Tongue (tissue), 1 donor: ENCODE measurements at regions not wholly inside any gene's neighbourhood (a gene's known extent, or its start where the extent isn't known, plus 50 kb on each side); places are given as distances from the start of the nearest gene placed in this dataset.
"Not testable (repeated sequence)": the region's sequence is repeated elsewhere in the genome, so short reads cannot be mapped to it uniquely, and the experiment has no call there.

Experiments
- DNase-seq: peaks from one replicate; pipeline ENCODE4 v3.0.0-alpha.2; 2015

DNA sequence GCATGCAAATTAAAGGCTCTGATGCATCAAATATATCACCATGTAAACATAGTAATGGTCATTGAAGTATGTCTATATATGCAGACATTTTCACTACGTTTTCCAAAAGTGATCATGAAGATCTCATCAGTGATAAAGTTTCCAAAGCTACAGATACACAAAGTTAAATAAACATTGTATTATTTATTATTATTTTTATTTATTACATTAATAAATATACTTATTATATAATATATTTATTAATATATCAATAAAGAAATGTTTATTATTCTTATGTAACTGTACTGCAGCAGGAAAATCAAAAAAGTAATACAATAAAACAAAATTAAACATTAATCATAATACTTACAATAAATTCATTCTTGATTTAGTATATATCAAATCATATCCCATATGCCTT lies 791.2 kb downstream of the GBE1 start:
- DNase-seq, result no peak

DNA sequence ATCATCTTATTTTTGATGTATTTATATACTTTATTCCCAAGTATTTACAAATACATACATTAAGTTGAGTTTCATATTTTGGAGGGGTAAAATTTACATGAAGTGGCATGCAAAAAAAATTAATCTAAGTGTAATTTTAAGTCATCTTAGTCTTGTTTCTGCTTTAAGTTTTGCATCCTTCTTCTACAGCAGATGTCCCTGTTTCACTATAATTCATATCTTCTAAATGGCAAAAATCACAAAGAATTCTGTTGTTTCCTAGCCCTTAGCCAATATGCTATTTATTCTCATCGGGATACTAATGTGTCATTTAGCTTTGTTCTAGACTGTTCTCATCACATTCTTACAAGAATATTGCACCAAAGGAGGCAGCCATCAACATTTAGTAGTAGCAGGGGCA lies 831.9 kb downstream of the GBE1 start:
- DNase-seq, result no peak

DNA sequence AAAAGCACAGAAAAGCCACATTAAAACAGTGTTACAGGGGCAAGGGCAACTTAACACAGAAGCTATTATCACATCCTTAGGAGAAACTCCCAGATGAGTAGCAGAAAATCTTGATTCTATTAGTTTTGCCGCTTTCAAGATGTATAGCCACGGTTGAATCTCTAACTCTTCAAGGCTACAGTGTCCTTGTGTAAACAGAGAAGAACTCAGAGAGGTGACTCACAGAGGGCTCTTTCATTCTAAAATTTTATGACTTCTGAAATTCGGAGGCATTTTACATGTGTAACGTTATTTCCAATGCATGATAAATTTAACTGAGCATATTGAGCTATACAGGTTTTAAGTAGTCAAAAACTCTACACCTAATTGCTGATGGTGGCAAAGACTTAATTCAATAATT lies 846.6 kb downstream of the GBE1 start:
- DNase-seq, result no peak

DNA sequence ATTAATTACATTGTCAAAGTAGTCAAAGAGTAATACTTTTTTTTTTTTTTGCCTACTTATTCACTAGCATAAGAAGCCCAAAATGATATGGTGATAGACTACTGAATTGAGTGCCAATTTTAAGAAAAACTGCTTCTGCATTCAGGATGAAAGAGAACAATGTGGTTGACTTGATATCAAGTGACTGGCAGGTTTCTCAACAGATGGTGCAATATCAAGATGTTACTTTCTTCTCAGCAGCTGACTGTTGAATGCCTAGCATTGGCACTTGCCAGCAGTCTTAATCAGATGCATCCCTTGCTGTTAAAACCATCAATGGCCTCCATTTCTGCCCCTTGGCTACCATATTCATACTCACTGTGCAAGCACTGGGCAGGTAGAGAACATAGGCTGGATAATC lies 863.2 kb downstream of the GBE1 start:
- no peak for DNase-seq

DNA sequence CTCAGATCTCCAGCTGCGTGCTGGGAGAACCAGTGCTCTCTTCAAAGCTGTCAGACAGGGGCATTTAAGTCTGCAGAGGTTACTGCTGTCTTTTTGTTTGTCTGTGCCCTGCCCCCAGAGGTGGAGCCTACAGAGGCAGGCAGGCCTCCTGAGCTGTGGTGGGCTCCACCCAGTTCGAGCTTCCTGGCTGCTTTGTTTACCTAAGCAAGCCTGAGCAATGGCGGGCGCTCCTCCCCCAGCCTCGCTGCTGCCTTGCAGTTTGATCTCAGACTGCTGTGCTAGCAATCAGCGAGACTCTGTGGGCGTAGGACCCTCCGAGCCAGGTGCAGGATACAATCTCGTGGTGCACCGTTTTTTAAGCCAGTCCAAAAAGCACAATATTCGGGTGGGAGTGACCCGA lies 864.4 kb downstream of the GBE1 start:
- not testable (repeated sequence) for DNase-seq

DNA sequence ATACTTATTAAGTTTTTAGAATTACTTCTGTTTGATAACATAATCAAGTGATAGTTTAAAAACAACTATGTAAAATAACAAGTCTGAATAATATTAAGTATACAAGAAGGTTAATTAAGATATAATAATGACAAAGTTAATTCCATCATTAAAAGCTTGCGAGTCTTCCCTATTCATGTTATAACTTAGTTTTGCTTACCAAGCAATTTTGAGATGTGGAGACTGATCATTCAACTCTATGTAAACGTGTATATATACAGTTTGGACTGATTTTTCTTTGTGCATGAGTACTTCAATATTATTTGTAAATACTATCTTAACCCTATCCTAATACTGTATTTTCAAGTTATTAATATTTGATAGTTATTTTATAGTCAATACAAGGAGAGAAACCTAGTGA lies 870.9 kb downstream of the GBE1 start:
- no peak for DNase-seq

DNA sequence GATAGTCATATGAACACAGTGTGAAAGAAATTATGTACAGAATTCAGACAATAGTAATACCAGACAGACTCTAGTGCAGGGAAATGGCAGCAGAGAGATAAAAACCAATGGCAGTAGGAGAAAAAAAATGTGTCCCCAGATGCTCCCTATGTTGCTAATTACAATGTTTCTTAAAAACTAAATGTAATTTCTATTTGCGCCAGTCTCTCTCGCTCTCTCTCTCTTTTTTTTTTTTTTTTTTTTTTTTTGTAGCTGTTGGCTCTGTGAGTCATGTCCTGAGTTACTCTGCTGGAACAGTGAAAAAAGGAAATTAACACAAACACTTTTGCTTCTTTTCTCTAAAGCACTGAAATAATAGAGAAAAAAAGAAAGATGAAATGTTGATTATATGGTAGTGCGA lies 871.9 kb downstream of the GBE1 start:
- no peak for DNase-seq

DNA sequence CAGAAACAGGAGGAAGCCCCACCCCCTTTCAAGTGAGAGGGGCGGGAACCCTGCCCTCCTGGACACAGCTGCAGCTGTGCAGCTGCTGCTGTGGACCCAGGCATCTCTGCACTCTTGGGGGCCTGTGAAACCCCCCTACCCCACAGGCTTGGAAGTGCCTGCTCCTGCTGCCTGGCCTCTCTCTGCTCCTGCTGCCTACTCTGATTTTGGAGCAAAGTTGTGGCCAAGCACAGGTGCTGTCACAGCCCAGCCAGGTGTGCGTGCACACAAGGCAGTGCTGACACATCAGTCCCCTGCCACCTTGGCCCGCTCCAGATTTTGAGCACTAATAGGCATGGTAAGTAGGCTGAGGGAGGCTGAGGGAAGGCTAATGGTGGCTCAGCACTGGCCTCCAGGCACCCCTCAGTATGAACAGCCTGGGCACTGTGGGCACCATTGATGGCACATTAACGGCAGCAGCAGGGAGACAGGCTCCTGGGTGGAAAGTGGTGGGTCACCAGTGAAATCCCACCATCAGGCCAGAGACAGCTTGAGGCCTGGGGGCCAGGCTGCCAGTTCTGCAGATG lies 890.9 kb downstream of the GBE1 start:
- no peak for DNase-seq

DNA sequence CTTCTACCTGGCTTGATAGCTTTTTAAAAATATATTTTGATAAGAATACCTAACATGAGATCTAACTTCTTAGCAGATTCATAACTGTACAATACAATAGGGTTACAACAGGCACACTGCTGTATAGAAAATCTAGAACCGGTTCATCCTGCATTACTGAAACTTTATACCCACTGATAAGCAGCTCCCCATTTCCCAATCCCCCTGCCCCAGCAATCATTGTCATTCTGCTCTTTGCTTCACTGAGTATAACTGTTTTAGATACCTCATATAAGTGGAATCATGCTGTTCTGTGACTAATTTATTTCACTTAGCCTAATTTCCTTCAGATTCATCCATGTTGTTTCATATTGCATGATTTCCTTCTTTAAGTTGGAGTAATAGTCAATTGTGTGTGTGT lies 906.0 kb downstream of the GBE1 start:
- DNase-seq, result no peak

DNA sequence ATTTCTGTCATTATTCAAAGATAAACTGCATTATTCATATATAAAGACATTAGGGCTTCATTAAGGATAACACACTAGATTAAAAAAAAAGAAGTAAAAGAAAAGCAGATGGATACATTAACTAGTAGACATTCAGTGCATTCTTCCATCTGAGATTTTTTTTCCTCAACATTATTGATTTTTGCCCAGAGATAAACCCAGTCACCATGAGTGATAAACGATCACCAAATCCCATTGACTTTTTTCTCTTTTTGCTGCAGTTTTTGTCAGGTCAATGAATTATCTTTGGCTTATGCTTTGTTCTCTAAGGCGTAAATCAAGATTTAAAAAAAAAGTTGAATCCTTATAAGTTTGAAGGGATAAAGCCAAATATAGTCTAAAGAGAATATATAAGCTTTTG lies 925.0 kb downstream of the GBE1 start:
- DNase-seq, result no peak

DNA sequence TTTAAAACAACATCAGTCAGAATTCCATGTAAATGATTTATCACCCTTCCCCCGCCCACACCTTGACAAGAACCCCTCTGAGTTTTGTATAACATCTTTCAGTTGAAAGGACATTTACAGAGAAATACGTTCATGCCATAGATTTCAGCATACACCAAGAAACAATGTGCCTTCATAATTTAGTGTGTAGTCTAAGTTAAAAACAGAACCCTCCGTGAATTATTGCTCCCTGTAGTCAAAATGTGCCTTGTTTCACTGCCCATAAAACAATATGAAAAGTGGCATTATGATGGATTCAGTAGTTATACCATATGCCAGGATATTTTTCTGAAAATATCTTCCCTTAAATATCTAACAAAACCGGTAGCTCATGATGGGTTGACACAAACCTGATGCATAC lies 953.9 kb downstream of the GBE1 start:
- no peak for DNase-seq

DNA sequence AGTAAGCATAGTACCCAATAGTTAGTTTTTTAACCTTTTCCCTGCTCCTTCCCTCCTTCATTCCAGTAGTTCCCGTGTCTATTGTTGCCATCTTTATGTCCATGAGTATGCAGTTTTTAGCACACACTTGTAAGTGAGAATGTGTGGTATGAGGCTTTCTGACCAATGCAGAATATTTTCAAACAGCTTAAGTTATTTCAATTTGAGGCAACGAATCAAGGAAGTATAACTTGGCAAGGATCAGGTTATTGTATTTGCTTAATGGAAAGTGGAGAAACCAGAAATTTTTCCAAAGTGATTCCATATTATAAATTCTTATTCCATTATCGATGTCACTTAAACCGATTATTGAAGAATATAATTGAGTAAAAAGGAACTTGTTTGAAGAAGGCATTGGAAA lies 954.8 kb downstream of the GBE1 start:
- DNase-seq, result no peak

DNA sequence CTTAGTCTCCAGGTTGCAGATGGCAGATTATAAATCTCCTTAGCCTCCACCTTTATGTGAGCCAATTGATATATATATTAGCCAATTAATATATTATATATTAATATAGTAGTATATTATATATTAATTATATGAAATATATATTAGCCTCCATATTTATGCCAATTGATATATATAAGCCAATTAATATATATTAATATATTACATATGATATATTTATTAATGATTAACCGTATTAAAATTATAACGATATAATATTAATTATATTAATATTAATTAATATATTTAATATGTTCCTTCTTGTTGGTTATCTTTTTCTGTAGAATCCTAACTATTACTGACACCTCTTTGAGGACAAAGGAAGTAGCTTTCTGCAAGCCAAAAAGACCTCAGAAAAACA lies 972.5 kb downstream of the GBE1 start:
- no peak for DNase-seq

DNA sequence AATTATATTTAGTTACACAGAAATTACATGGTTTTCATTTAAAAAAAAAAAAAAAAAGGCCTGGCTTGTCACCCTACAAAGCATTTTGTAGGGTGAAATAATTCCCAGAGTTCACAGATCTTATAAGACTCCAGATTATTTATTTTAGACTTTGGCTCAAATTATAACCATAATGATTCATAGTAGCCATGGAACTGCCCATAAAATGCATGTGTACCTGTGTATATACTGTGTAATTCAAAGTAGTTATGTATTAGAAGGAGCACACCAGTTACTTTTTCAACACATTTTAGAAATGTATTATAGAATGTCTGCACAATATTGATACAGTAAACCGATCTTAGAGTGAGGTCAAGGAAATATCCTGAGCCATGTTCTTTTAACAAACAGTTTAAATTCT lies 975.6 kb downstream of the GBE1 start:
- no peak for DNase-seq

DNA sequence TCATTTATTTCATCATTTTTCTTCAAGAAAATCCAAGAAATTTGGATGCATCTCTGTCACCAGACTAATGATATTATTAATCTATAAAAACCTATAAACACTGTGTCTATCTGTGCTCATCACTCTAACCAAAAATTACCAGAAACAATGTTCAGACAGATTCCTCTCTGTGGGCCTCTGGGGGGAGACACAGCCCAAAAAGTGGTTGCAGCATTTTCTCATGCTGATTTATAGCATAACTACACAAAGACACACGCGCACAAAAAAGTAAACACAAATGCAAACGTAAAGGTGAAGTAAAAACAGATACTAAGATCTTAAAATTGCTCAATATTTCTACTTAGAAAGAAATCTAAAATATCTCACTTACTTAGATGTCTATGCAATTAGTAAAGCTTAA lies 976.0 kb downstream of the GBE1 start:
- DNase-seq, result peak; percentile 17

DNA sequence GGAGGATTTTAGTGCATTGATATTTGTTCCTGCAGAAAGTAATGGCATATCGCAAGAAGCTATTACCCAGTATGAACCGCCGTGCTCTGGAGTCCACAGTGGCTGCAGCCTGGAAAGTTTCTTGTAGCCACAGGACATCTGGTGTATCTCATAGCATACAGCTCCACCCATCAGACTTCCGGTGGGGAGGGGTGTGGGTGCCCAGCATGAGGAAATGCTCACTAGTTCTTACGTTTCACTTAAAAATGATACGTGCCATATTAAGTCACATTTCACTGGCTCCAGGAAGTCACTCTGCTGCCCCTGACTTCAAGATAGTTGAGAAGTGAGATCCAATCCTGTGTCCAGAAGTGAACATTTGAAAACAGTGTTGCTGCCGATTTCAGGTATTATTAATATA lies 990.4 kb downstream of the GBE1 start:
- peak; percentile 19 for DNase-seq

DNA sequence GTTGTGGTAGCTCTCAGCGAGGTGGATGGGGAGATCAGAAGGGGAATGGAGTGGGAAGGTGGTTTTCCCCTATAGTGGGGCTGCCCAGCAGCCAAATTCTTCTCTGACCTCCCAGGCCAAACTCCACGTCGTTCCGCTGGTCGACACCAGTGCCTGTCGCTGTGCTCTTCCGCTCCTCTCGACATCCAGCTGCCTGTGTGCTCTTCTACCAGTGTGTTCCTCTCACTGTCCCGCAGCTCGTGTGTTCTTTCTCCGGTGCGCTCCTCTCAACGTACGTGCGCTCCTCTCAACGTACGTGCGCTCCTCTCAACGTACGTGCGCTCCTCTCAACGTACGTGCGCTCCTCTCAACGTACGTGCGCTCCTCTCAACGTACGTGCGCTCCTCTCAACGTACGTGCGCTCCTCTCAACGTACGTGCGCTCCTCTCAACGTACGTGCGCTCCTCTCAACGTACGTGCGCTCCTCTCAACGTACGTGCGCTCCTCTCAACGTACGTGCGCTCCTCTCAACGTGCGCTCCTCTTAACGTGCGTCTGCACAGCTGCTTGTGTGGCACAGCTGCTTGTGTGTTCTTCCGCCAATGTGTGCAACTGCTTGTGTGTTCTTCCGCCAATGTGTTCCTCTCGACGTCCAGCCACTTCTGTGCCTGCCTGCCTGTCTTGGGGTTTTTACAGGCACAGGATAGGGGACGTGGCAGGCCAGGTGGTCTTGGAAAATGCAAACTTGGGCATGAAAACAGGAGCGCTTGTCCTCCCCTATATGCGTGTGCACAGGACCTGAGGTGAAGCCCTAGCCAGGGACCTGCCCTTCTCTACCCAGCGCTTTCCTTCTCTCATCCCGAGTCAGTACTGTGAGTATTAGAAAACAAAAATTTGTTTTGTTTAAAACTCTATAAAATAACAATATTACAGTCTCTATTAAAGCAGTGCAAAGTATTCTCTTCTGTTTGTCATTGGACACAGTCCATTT lies 991.1 kb downstream of the GBE1 start:
- no peak for DNase-seq

DNA sequence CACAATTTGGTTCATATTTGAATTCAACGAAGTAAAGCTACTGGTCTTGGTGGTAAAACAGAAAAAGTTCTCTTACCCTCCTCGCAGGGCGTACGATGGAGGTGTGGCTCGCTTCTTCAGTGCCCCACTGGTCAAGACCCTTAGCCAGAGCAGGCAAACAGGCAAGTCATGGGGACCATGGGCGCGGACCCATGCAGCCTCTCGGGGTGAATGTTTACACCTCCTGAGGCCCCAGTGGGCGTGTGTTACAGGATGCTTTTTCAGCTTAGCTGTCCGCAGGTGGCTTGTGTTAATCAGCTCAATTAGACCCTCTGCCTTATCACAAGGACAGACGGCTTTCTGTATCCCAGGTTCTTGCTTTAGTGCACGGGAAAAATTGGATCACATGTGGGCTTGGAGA lies 991.8 kb downstream of the GBE1 start:
- no peak for DNase-seq

DNA sequence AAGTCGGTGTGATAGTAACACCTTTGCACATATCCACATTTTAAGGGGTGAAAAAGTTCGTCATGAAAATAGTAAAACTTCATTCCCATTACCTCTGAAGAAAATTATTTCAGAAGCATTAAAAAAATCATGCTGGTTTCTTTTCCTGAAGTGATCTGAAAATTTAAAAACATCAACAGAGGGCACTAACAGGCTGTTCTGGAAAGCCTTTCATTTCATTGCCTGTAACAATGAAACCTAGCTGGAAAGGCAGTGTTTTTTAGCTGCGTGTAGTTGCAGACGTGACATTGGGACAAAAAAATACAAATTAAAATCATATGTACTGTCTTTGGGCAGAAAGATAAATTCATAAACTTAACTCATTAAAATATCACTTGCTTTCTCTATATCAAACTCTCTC lies 993.8 kb downstream of the GBE1 start:
- DNase-seq, result no peak

DNA sequence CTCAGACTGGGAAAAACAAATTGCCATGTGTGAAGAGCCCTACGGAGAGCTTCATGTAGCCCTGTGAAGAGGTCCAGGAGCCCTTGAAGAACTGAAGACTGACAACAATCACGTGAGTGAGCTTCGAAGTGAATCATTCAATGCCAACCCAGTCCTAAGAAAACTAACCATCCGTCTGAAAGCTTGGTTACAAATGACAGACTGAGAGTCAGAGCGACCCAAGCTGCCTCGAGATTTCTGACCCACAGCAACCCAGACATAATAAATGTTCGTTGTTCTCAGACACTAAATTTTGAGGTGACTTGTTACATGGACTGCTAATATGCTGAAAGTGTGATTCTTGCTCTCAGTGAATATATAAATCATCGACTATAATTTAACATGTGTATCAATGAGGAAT lies 987.2 kb upstream of the ROBO1 start:
- DNase-seq, result no peak

DNA sequence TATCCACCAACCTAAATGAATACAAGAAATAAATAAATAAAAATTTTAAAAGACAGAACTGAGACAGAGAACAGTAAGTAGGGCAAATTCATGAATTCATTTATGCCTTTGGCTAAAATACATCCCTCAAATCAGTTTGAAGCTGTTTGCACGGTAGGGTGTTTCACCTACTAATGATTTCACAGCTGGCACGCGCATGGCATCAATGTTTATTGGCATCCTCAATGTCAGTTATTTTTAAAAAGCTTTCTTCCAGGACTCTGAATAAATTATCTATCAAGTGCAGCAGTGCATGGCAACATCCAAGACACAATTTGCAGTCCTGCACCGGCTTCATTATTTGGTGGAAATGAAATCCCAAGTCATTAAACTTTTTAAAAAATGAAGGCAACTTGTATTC lies 985.2 kb upstream of the ROBO1 start:
- DNase-seq, result no peak

DNA sequence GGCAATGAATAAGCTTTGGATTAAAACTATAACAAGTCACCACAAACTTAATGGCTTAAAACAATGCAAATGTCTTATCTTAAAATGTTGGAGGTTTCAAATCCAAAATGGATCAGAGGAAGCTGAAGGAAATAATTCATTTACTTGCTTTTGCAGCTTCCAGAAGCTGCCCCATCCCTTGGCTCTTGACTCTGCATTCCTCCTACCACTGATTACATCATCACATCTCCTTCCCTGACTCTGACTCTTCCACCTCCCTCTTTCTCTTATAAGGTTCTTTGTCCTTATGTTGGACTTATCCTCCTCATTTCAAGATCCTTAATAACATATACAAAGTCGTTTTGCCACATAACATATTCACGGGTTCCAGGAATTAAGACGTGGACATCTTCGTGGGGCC lies 982.8 kb upstream of the ROBO1 start:
- no peak for DNase-seq

DNA sequence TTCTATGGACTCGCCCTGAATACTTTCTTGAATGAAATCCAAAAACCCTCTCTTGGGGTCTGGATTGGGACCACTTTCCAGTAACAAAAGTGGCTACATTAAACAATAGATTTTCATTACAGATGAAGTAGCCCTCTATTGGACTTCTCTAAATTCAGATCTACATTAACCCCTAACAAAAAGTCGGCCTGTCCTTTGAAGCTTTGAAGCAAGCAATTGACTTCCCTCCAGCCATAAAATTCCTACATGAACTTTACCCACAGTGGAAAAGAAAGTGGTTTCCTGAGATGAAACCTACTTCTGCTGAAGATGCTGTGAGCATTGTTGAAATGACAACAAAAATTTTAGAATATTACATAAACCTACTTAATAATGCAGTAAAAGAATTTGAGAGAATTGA lies 967.1 kb upstream of the ROBO1 start:
- DNase-seq, result no peak

DNA sequence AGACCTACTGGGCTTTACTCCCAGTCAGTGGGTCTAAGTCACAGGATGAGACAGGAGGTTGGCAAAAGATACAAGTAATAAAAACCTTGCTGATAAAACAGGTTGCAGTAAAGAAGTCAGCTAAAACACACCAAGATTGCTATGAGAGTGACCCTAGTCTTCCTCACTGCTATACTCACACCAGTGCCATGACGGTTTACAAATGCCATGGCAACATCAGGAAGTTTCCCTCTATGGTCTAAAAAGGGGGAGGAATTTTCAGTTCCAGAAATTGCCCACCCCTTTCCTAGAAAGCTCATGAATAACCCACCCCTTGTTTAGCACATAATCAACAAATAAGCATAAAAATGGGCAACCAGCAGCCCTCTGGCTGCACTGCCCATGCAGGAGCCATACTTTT lies 966.7 kb upstream of the ROBO1 start:
- no peak for DNase-seq
